ENCODE measurements at regions not wholly inside any gene's neighbourhood (a gene's known extent, or its start where the extent isn't known, plus 50 kb on each side); places are given as distances from the start of the nearest gene placed in this dataset.

DNA sequence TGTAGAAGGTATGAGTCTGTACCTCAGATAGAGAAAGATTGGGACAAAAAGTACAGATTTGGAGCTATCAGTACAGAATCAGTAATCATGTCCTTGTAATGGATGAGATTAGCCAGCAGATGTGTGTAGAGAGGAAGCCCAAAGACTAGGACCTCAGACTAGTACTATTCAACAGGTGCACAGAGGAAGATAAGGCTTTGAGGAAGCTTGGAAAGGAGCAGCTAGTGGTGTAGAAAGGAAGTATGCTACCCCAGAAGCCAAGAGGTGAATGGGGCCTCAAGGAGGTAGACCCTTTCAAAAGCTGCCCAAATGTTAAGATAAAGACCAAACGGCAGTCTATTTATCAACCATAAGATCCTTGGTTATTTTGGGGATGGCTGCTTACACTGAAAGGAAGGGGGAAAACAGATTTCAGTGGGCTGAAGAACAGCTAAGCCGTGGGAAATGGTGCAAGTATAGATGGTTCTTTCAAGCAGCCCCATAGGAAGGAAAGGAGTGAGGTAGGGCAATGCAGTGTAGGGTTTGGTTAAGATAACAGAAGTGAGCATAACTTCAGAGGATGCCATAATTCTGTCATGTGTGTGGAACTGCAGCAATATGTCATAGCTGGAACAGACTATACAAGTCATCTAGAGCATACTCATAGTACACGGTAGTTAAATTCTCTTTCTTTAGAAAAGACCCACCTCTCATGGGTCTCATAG is 221.7 kb downstream of the HHIPL2 start:
- no peaks in the 10 kb centered on the region for H3K9me3 Mint-ChIP-seq (ENCODE audit: unreplicated experiment)
- no peak overlapping the region for H3K4me3 Mint-ChIP-seq (ENCODE audit: unreplicated experiment)
- ChIA-PET CTCF (no interaction called here), POLR2A (no interaction called here)
- H3K4me1 Mint-ChIP-seq (ENCODE audit: low read depth, unreplicated experiment), result no peaks in the 10 kb centered on the region
- no peaks in the 10 kb centered on the region for H3K27me3 ChIP-seq (replicated peaks; ENCODE audit: control insufficient read depth, insufficient read depth, low read length)
- TF ChIP-seq, protein P1, sequence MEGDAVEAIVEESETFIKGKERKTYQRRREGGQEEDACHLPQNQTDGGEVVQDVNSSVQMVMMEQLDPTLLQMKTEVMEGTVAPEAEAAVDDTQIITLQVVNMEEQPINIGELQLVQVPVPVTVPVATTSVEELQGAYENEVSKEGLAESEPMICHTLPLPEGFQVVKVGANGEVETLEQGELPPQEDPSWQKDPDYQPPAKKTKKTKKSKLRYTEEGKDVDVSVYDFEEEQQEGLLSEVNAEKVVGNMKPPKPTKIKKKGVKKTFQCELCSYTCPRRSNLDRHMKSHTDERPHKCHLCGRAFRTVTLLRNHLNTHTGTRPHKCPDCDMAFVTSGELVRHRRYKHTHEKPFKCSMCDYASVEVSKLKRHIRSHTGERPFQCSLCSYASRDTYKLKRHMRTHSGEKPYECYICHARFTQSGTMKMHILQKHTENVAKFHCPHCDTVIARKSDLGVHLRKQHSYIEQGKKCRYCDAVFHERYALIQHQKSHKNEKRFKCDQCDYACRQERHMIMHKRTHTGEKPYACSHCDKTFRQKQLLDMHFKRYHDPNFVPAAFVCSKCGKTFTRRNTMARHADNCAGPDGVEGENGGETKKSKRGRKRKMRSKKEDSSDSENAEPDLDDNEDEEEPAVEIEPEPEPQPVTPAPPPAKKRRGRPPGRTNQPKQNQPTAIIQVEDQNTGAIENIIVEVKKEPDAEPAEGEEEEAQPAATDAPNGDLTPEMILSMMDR (IDR thresholded peaks at IDR 0.05; ENCODE audit: insufficient read depth in 1 of 2, low read depth in 1 of 2, low read length in 1 of 2, severe bottlenecking in 1 of 2, unreplicated experiment in 1 of 2), result no peak
- no peaks in the 10 kb centered on the region for H3K27me3 Mint-ChIP-seq (ENCODE audit: insufficient read depth, unreplicated experiment)
- no peak for DNase-seq
- intact Hi-C loops (cut with micrococcal nuclease; ENCODE audit: unreplicated experiment), result no loop called here
- H3K36me3 ChIP-seq (ENCODE audit: control insufficient read depth, insufficient read depth, low read length), result no peaks in the 10 kb centered on the region
- no peak overlapping the region for H3K27ac Mint-ChIP-seq (ENCODE audit: unreplicated experiment)
- no TSS peak for BruUV-seq (replicated peaks)
- H3K4me3 ChIP-seq (ENCODE audit: low read depth, low read length), result no peak overlapping the region
- H3K36me3 Mint-ChIP-seq (ENCODE audit: insufficient read depth, unreplicated experiment), result no peaks in the 10 kb centered on the region
- no peaks in the 10 kb centered on the region for H3K9me3 ChIP-seq
- H3K4me1 ChIP-seq, result peaks cover 3% of the 10 kb centered on the region; the same call in 1 of the 2 replicates

DNA sequence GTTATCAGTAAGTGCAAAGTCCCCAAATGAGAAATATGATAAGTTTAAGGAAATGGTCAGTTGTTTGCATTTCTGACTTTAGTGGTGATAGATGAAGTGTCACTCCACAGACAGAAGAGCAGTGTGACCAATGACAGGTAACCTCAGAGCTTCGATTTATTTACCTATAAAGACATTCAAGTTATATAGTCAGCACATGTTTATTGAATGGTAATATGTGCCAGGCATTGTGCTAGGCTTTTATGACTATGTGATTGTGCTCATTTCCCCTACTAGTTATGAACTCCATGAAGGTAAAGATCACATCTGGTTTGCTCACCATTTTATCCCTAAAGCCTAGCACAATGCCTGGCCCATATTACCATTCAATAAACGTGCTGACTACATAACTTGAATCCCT is 222.4 kb downstream of the HHIPL2 start:
- Histone ChIP-seq H3K27me3 (replicated peaks; ENCODE audit: control insufficient read depth, insufficient read depth, low read length) (no peaks in the 10 kb centered on the region), H3K9me3 (no peaks in the 10 kb centered on the region), H3K4me3 (ENCODE audit: low read depth, low read length) (no peak overlapping the region), H3K4me1 (peaks cover 3% of the 10 kb centered on the region; the same call in 1 of the 2 replicates), H3K36me3 (ENCODE audit: control insufficient read depth, insufficient read depth, low read length) (no peaks in the 10 kb centered on the region)
- intact Hi-C loops (cut with micrococcal nuclease; ENCODE audit: unreplicated experiment), result no loop called here
- H3K27me3 Mint-ChIP-seq (ENCODE audit: insufficient read depth, unreplicated experiment), result peaks cover 3% of the 10 kb centered on the region
- no peak for DNase-seq
- no TSS peak for BruUV-seq (replicated peaks)
- TF ChIP-seq, protein P1 (IDR thresholded peaks at IDR 0.05; ENCODE audit: insufficient read depth in 1 of 2, low read depth in 1 of 2, low read length in 1 of 2, severe bottlenecking in 1 of 2, unreplicated experiment in 1 of 2), result no peak
- CTCF ChIA-PET, result no interaction called here
- no peaks in the 10 kb centered on the region for H3K36me3 Mint-ChIP-seq (ENCODE audit: insufficient read depth, unreplicated experiment)
- H3K4me3 Mint-ChIP-seq (ENCODE audit: unreplicated experiment), result no peak overlapping the region
- no peaks in the 10 kb centered on the region for H3K9me3 Mint-ChIP-seq (ENCODE audit: unreplicated experiment)
- no peak overlapping the region for H3K27ac Mint-ChIP-seq (ENCODE audit: unreplicated experiment)
- no peaks in the 10 kb centered on the region for H3K4me1 Mint-ChIP-seq (ENCODE audit: low read depth, unreplicated experiment)
- POLR2A ChIA-PET, result no interaction called here

DNA sequence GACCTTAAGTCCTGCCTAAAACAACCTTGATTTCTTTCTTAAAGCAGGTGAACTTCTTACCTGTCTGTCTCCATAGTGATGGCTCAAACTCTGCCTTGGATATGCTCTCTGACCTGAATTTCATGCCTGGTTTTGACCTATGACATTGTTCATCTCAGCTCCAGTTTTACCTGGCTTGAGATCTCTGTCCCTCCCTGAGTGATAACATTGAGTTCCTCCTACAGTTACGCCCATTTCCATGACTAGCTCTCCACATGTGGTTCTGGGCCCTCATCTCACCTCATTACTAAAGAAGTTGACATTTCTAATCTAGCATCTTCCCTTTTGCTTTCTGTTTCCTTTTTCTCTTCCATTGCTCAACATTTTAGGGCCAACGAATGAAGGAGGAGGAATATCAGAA is 233.1 kb downstream of the HHIPL2 start:
- Histone ChIP-seq H3K36me3 (ENCODE audit: control insufficient read depth, insufficient read depth, low read length) (no peaks in the 10 kb centered on the region), H3K4me1 (peaks cover 13% of the 10 kb centered on the region), H3K9me3 (no peaks in the 10 kb centered on the region), H3K27me3 (replicated peaks; ENCODE audit: control insufficient read depth, insufficient read depth, low read length) (no peaks in the 10 kb centered on the region), H3K4me3 (ENCODE audit: low read depth, low read length) (no peak overlapping the region)
- DNase-seq, result no peak
- TF ChIP-seq, protein P1 (IDR thresholded peaks at IDR 0.05; ENCODE audit: insufficient read depth in 1 of 2, low read depth in 1 of 2, low read length in 1 of 2, severe bottlenecking in 1 of 2, unreplicated experiment in 1 of 2), result no peak
- intact Hi-C loops (cut with micrococcal nuclease; ENCODE audit: unreplicated experiment), result no loop called here
- peaks cover 11% of the 10 kb centered on the region for H3K27me3 Mint-ChIP-seq (ENCODE audit: insufficient read depth, unreplicated experiment)
- no TSS peak for BruUV-seq (replicated peaks)
- no peaks in the 10 kb centered on the region for H3K4me1 Mint-ChIP-seq (ENCODE audit: low read depth, unreplicated experiment)
- H3K36me3 Mint-ChIP-seq (ENCODE audit: insufficient read depth, unreplicated experiment), result no peaks in the 10 kb centered on the region
- ChIA-PET CTCF (interaction anchor here (0.7 kb wide), 1 partner anchor 20 kb away, joined by 3 read pairs; no protein-coding TSS in a partner anchor), POLR2A (no interaction called here)
- no peak overlapping the region for H3K27ac Mint-ChIP-seq (ENCODE audit: unreplicated experiment)
- no peaks in the 10 kb centered on the region for H3K9me3 Mint-ChIP-seq (ENCODE audit: unreplicated experiment)
- no peak overlapping the region for H3K4me3 Mint-ChIP-seq (ENCODE audit: unreplicated experiment)

Data from Caco-2 (cell line).